ENCODE measurements at regions not wholly inside any gene's neighbourhood (a gene's known extent, or its start where the extent isn't known, plus 50 kb on each side); places are given as distances from the start of the nearest gene placed in this dataset.

DNA sequence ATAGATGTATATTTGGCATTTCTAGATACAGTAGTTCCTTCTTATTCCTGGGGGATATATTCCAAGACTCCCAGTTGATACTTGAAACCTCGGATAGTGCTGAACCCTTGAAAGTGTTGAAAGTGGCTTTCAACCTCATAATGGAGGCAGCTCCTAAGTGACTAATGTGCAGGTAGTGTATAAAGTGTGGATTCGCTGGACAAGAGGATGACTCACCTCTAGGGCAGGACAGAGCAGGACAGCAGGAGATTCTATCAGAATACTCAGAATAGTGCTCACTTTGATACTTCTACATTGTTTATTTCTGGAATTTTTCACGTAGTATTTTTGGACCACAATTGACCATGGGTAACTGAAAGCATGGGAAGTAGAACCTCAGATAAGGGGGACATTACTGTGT lies 1138.9 kb upstream of the WWC1 start:
- DNase-seq: no peak

DNA sequence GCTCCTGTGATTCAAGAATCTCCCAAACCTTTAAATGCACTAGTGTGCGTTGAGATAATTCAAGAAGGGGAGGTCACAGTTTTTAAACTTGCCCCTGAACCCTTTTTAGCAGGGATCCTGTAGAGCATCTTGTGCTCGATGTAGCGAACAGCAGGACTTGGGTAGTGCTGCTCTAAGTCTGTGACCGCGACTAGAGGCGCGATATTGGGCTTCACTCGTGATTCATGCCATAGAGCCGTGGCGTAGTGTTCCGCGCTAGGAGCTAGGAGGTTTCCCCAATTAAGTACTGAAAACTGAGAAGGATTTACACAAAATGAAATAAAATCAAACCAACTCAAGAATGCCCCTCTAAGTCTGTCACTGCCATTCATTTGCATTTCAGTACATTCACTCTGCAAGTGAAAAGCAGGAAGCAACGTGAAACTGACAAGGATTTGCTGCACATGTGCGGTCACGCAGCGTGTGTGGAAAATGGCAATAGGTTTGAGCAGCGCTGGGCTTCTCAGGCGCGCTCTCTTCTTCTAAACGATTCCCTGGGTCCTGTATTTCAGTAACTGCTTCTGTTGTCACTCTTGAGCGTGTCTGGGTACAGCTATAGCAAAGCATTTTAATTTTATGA lies 1135.9 kb upstream of the WWC1 start:
- DNase-seq: no peak

DNA sequence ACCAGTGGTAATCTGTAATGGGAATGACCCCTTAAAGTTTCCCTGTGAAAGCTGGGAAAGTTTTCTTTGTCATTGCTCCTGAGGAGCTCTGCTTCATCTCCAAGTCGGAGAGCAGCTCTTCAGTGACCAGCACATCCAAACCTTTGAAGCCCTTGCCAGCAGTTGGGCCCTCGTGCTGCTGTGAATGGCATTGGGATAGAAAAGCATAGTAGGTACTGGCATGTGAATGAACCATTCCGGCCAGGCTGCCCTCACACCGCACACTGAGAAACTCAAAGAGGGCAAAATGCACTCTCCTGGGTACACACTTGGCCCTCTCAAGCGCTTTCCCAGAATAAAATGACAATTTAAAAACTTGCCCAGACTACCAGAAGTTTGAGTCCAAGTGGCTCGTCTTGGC lies 1135.0 kb upstream of the WWC1 start:
- DNase-seq: no peak

GRCh38 chr5:167158588-167158987 lies 1132.9 kb upstream of the WWC1 start:
- DNase-seq: no peak

- no peak for DNase-seq
Measured at GRCh38 chr5:167160388-167160787, 1131.1 kb upstream of the WWC1 start.

GRCh38 chr5:167166696-167167095 lies 1124.7 kb upstream of the WWC1 start:
- no peak for DNase-seq

DNA sequence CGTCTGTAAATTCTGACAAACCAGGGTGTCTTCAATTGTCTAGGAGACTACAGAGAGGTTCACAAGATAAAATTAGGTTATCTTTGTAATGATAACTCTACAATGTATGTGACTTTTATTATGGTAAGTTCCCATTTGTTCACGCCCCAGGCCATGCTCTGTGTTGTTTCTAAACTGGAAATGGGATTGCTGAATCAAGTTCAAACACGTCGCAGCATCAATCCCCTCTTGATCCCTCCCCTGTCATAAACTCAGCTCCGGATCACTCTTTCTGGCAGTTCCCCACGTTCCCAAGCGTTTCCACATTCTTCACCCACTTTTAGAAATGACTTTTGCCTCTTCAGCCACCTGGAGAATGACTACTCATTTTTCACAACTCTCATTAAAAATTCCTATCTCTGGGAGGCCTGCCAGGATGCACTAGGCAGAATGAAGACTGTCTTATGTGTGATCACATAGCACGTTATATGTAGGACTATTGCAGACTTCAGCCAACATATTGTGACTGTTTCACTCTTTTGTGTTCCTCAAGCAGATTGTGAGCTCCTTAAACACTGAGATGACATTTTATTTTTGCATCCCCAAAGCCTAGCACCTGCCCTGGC lies 1124.2 kb upstream of the WWC1 start:
- no peak for DNase-seq

- no peak for DNase-seq
Measured at GRCh38 chr5:167168971-167169370, 1122.5 kb upstream of the WWC1 start.

DNA sequence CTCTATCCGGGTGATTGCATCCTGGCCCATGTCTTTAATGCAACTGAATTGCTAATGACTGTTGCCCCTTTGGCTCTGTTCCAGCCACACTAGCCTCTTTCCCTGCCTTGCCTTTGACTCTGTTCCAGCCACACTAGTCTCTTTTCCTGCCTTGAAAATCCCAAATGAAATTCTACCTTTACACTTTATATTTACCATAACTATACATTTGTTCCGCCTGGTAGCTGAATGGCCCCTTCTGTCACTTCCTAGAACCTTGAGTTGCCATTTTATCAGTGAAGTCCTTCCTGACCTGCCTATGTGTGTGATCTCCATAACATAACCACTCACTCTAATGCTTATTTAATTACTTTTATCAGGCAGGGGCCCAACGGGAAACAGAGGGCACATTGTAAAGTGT lies 1120.4 kb upstream of the WWC1 start:
- DNase-seq: no peak

- no peak for DNase-seq
Measured at GRCh38 chr5:167177736-167178135, 1113.7 kb upstream of the WWC1 start.

GRCh38 chr5:167180906-167181305 lies 1110.5 kb upstream of the WWC1 start:
- DNase-seq: no peak

GRCh38 chr5:167205881-167206280 lies 1085.6 kb upstream of the WWC1 start:
- no peak for DNase-seq

GRCh38 chr5:167207081-167207480 lies 1084.4 kb upstream of the WWC1 start:
- no peak for DNase-seq

- DNase-seq: no peak
Measured at GRCh38 chr5:167208911-167209310, 1082.5 kb upstream of the WWC1 start.

DNA sequence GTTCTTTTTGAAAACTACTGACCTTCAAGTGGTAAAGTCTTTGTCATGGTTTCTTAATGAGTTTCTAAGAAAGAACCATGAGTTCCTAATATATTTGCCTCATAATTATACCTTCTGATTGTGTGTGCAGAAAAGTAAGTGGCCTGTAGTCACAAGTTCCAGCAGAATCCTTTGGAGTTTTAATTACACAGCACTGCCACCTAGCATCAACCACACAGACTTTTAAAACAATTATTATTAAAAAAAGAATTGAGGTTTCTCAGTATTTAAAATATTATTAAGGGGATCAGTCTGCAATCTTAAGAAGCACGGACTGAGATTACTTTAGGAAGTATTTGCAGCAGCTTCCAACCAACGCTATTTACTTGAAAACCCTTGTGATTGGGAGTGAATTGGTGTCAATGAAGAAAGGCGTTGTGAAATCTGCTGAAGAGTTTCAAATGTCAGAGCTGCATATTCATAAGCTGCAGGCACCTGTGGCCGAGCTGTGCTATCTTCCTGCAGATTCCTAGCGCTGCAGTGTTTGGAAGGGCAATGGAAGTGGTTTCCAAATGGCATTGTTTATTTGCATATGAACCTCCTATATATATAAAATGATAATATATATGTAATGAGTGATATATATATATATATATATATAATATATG lies 1074.2 kb upstream of the WWC1 start:
- no peak for DNase-seq

GRCh38 chr5:167219298-167219697 lies 1072.1 kb upstream of the WWC1 start:
- no peak for DNase-seq

DNA sequence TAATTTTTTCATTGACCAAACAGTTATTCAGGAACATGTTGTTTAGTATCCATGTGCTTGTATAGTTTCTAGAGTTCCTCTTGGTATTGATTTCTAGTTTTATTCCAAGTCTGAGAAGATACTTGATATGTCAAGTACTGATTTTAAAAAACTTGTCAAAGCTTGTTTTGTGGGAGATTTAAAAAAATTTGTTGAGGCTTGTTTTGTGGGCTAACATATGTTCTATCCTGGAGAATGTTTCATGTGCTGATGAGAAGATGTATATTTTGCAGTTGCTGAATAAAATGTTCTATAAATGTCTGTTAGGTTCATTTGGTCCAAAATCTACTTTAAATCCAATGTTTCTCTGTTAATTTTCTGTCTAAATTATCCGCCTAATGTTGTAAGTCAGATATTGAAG lies 1065.1 kb upstream of the WWC1 start:
- DNase-seq: no peak

DNA sequence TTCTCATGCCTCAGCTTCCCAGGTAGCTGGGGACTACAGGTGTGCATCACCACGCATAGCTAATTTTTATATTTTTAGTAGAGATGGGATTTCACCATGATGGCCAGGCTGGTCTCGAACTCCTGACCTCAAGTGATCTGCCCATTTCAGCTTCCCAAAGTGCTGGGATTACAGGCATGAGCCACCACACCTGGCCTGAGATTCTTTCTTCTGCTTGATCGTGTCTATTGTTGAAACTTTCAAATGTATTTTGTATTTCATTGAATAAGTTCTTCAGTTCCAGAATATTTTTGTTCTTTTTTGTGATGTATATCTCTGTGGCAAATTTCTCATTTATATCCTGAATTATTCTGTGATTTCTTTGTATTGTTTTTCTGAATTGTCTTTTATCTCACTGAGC lies 1063.3 kb upstream of the WWC1 start:
- no peak for DNase-seq

DNA sequence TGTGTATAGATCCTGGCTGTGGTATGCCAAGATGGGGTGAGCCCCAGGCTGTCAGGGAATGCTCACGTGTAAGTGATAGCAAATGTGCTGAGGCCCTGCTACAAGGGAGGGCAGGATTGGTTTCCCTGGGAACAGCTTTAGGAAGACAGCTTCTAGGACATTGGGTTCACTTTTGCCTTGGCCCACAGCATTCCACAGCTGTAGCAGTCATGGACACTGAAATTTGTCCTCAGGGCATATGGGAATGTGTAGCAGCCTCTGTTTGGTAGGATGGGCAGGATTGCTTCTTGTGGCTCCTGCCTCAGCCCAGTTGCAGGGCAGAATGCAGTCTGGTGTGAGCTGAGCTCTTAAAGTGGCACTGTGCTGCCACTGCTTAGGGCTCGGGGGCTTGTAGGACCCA lies 1061.7 kb upstream of the WWC1 start:
- DNase-seq: no peak

GRCh38 chr5:167230414-167230813 lies 1061.0 kb upstream of the WWC1 start:
- no peak for DNase-seq

GRCh38 chr5:167232675-167233311 lies 1058.7 kb upstream of the WWC1 start:
- DNase-seq: no peak

DNA sequence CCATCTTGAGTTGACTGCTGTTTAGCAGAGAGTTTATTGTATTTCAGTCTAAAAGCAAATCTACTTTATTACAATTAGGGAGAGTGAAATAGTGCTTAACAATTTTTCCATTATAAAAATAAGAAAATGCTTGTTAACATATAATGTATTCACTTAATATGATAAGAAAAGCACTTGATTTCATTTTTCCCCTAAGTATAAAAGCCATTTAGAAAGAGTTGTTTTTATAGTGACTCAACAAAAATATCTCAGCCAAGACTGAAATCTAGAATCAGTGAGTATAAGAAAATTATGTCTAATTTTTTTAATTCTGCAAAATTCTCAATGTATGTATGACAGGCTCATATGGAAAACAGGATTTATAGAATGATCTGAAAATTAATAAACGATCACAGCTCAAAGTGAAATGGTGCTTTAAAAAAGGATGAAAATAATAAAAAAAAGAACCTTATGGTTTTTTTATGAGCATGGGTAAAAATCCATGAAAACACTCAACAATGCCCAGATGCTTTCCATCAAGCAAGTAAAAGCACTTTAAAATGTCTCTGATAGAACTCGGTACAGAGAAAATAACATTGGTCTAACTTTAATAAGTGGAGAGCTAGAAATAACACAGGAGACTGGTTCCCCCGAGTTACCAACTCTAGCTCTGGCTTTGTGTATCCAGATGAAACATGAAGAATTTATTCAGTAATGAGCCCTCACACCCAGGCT lies 1057.8 kb upstream of the WWC1 start:
- no peak for DNase-seq

- DNase-seq: no peak
Measured at GRCh38 chr5:167241436-167242067, 1049.9 kb upstream of the WWC1 start.

Data from COR-L47 (cell line).